22Rv1 (cell line): ENCODE measurements at regions not wholly inside any gene's neighbourhood (a gene's known extent, or its start where the extent isn't known, plus 50 kb on each side); places are given as distances from the start of the nearest gene placed in this dataset.

Experiments
- ZFX ChIP-seq: fragments of 450-650 bp; IDR thresholded peaks from 2 replicates; pipeline ENCODE4 v1.6.1; 2017; ENCODE audit warnings: antibody characterized with exemption, borderline replicate concordance
- TF ChIP-seq, protein P1 (sequence below): fragments of 450-650 bp; IDR thresholded peaks from 2 replicates; pipeline ENCODE4 v1.5.1; 2017; ENCODE audit warnings: mild to moderate bottlenecking

DNA sequence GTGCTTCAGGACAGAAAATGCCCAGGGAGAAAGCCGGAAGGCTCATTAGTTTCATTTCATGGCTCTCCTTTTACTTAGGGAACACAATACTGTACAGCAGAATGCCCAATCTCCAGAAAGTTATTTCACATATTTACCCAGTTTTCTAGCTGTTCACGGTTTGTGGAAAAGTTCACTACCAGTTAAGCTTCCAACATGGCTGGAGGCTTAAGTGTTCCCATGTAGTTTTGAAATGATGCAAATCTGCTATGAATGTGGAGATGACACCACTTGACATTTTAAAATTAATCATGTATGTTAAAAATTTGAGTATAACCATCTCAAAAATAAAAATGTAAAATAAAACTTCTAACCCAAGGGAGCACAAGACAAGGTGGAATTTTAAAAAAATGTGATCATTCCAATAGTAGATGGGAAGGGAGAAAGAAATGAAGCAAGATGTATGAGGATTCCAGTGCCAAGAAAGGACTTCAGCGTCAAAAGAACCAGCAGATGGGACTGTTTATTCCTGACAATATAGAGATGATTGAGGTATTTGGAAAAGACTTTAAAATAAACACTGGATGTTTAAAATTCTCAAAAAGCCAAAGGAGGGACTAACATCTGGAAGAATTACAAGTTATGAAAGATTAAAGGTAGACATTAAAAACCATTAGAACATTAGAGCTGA is 60.9 kb upstream of the OSR1 start:
- TF ChIP-seq, protein P1, sequence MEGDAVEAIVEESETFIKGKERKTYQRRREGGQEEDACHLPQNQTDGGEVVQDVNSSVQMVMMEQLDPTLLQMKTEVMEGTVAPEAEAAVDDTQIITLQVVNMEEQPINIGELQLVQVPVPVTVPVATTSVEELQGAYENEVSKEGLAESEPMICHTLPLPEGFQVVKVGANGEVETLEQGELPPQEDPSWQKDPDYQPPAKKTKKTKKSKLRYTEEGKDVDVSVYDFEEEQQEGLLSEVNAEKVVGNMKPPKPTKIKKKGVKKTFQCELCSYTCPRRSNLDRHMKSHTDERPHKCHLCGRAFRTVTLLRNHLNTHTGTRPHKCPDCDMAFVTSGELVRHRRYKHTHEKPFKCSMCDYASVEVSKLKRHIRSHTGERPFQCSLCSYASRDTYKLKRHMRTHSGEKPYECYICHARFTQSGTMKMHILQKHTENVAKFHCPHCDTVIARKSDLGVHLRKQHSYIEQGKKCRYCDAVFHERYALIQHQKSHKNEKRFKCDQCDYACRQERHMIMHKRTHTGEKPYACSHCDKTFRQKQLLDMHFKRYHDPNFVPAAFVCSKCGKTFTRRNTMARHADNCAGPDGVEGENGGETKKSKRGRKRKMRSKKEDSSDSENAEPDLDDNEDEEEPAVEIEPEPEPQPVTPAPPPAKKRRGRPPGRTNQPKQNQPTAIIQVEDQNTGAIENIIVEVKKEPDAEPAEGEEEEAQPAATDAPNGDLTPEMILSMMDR, result no peak
- no peak for TF ChIP-seq ZFX
